ENCODE measurements at regions not wholly inside any gene's neighbourhood (a gene's known extent, or its start where the extent isn't known, plus 50 kb on each side); places are given as distances from the start of the nearest gene placed in this dataset.
"Not testable (repeated sequence)": the region's sequence is repeated elsewhere in the genome, so short reads cannot be mapped to it uniquely, and the experiment has no call there.

- not testable (repeated sequence) for TF ChIP-seq EZH2 (IDR thresholded peaks at IDR 0.05; ENCODE audit: insufficient read depth, low read length); CTCF (IDR thresholded peaks at IDR 0.05; ENCODE audit: insufficient read depth, low read depth, low read length)
Measured at GRCh38 chr4:9541388-9541915, 97.2 kb downstream of the DEFB131A start.
